K562 (cell line): ENCODE measurements at regions not wholly inside any gene's neighbourhood (a gene's known extent, or its start where the extent isn't known, plus 50 kb on each side); places are given as distances from the start of the nearest gene placed in this dataset.

ENCODE experiments used
- ATAC-seq: fragments of 200-7000 bp; cut with Tn5 transposase; 3 replicates; pipeline ENCODE4 v1.9.1; 2020; ENCODE audit warnings: moderate library complexity
- BruUV-seq: library from RNA; stranded (reverse); fragments of 400-500 nt; replicated peaks from 2 replicates; lab custom pipeline; 2021; lab: Mats Ljungman, UMichigan
- CTCF ChIA-PET: fragments of 300-600 bp; formaldehyde crosslinking; extraction: SDS; loops from one replicate; lab custom pipeline; 2021; ENCODE audit warnings: low intra/inter-chr PET ratio; lab: Yijun Ruan, JAX
- POLR2A ChIA-PET: fragments of 300-600, 350-650 bp; sonication (Branson Sonifier 250); formaldehyde crosslinking; extraction: SDS; loops from one replicate; lab custom pipeline; 2021; ENCODE audit warnings: antibody characterized with exemption, inconsistent platforms; lab: Yijun Ruan, JAX
- DNase-seq, 4 experiments: peaks; one replicate each; pipeline versions ENCODE4 v3.0.0 to v3.0.0-alpha.2; 2011 to 2018; ENCODE audit warnings: low spot score in 3 of 4, mixed read lengths in 3 of 4; ENCODE audit errors: extremely low read depth in 1 of 4
- FAIRE-seq: peaks from 2 replicates; lab custom pipeline; 2011; peaks lifted over from hg19 to GRCh38; lab: Jason Lieb, UNC
- H2AFZ ChIP-seq: 2 replicates; pipeline ENCODE4 v1.6.0; 2011; ENCODE audit warnings: low read depth, low read length, control low read depth, inconsistent platforms
- H3K27ac ChIP-seq: fragments of 200-600 bp; 3 replicates; pipeline ENCODE4 v1.8.0; 2011; ENCODE audit warnings: low read depth, mild to moderate bottlenecking, control low read depth, inconsistent platforms, low read length, moderate library complexity, mixed read lengths; ENCODE audit errors: extremely low read depth
- H3K27me3 ChIP-seq, 2 experiments: fragments of 300-600 bp in 1 of 2; 2 replicates in 1 of 2; 3 replicates in 1 of 2; pipeline versions ENCODE4 v1.6.0 to v1.8.0; 2011; ENCODE audit warnings: inconsistent platforms in 2 of 2, low read length in 2 of 2, mild to moderate bottlenecking in 1 of 2, mixed read lengths in 1 of 2, moderate library complexity in 1 of 2; ENCODE audit not compliant: control insufficient read depth in 2 of 2, insufficient read depth in 2 of 2
- H3K36me3 ChIP-seq: fragments of 300-600 bp; 3 replicates; pipeline ENCODE4 v1.8.0; 2011; ENCODE audit warnings: mild to moderate bottlenecking, low read length, inconsistent platforms; ENCODE audit not compliant: control insufficient read depth, insufficient read depth
- H3K4me1 ChIP-seq, 2 experiments: fragments of 200-600 bp in 1 of 2; replicated peaks in 1 of 2; 2 replicates in 1 of 2; 3 replicates in 1 of 2; pipeline versions ENCODE4 v1.5.1 to v1.8.0; 2011; ENCODE audit warnings: inconsistent platforms in 2 of 2, low read length in 2 of 2, mild to moderate bottlenecking in 1 of 2, mixed read lengths in 1 of 2, moderate library complexity in 1 of 2; ENCODE audit not compliant: control insufficient read depth in 2 of 2, insufficient read depth in 2 of 2
- H3K4me2 ChIP-seq: 2 replicates; pipeline ENCODE4 v1.6.1; 2011; ENCODE audit warnings: low read length, control low read depth, inconsistent platforms, mixed read lengths; ENCODE audit not compliant: insufficient read depth
- H3K4me3 ChIP-seq: fragments of 200-600 bp; sonication (generic), shearing (Covaris generic); 2 replicates; pipeline ENCODE4 v1.5.1; 2016; ENCODE audit warnings: control low read depth, inconsistent platforms
- H3K79me2 ChIP-seq: fragments of 200-600 bp; 3 replicates; pipeline ENCODE4 v1.8.0; 2011; ENCODE audit warnings: low read length, inconsistent platforms; ENCODE audit not compliant: control insufficient read depth, insufficient read depth
- H3K9ac ChIP-seq, 2 experiments: 2 replicates each; pipeline versions ENCODE4 v1.6.0 to v1.6.1; 2011; ENCODE audit warnings: low read depth in 2 of 2, low read length in 2 of 2, control low read depth in 1 of 2, inconsistent platforms in 1 of 2, mild to moderate bottlenecking in 1 of 2, mixed read lengths in 1 of 2; ENCODE audit not compliant: insufficient read depth in 1 of 2
- H3K9me1 ChIP-seq: one replicate; pipeline ENCODE4 v1.6.0; 2011; ENCODE audit warnings: inconsistent platforms, mild to moderate bottlenecking, low read length, moderate library complexity; ENCODE audit not compliant: control insufficient read depth, insufficient read depth
- H3K9me3 ChIP-seq: replicated peaks from 2 replicates; pipeline ENCODE4 v1.5.1; 2011; ENCODE audit warnings: low read depth, low read length, inconsistent platforms; ENCODE audit not compliant: control insufficient read depth, insufficient read depth
- H4K20me1 ChIP-seq: replicated peaks from 2 replicates; pipeline ENCODE4 v1.6.1; 2011; ENCODE audit warnings: low read length, inconsistent platforms, mixed read lengths; ENCODE audit not compliant: control insufficient read depth, insufficient read depth
- JUND ChIP-seq, 2 experiments: IDR thresholded peaks; 2 replicates in 1 of 2; 3 replicates in 1 of 2; pipeline ENCODE4 v1.6.1; 2011; ENCODE audit warnings: borderline replicate concordance in 2 of 2, low read depth in 2 of 2, low read length in 2 of 2, improper control_type of control experiment in 1 of 2, missing biosample characterization in 1 of 2, missing genetic modification characterization in 1 of 2, missing genetic modification reagents in 1 of 2
- RBM17 ChIP-seq: fragments of 200-400 bp; formaldehyde crosslinking; IDR thresholded peaks from 2 replicates; pipeline ENCODE4 v1.6.1; 2017; ENCODE audit warnings: low read depth, mild to moderate bottlenecking, low read length, borderline replicate concordance
- RFX7 ChIP-seq: fragments of 250-450 bp; sonication (Bioruptor Pico); IDR thresholded peaks from 2 replicates; pipeline ENCODE4 v1.5.1; 2021; ENCODE audit warnings: mild to moderate bottlenecking
- RREB1 ChIP-seq: fragments of 250-450 bp; sonication (Bioruptor Pico); IDR thresholded peaks from 2 replicates; pipeline ENCODE4 v1.4.0; 2020
- TOE1 ChIP-seq, 2 experiments: fragments of 450-650 bp in 1 of 2; sonication (generic) in 1 of 2; formaldehyde crosslinking in 1 of 2; IDR thresholded peaks; 2 replicates each; pipeline versions ENCODE4 v1.7.1 to v1.8.0; 2016 to 2022; ENCODE audit warnings: borderline replicate concordance in 2 of 2, mild to moderate bottlenecking in 2 of 2, antibody characterized with exemption in 1 of 2, inconsistent platforms in 1 of 2, low read depth in 1 of 2, missing genetic modification reagents in 1 of 2, moderate library complexity in 1 of 2
- WGBS: fragments of 100-300 bp; shearing (Covaris generic); methylation state at CpG from one replicate; pipeline ENCODE4 v1.1.6; 2016; ENCODE audit warnings: low coverage, mixed read lengths; ENCODE audit not compliant: insufficient coverage; ENCODE audit errors: missing lambda C conversion rate; 5-methylcytosine and 5-hydroxymethylcytosine counted together
- in situ Hi-C: fragments of 300-500 bp; cut with MboI; formaldehyde crosslinking; loops from 4 replicates; pipeline ENCODE4 v1.15.0; 2018; ENCODE audit warnings: inconsistent platforms, mixed read lengths
- intact Hi-C: fragments of 100-400 bp; cut with micrococcal nuclease; formaldehyde crosslinking; loops from 2 replicates; pipeline ENCODE4 v1.14.2; 2022
- TF ChIP-seq, protein P1 (sequence below): fragments of 450-650 bp; IDR thresholded peaks from 2 replicates; pipeline ENCODE4 v1.6.1; 2016; ENCODE audit warnings: low read depth

- H3K27ac ChIP-seq = no peak overlapping the region
- peak; percentile 82 for FAIRE-seq
- H2AFZ ChIP-seq = peak overlapping the region; percentile 59; the same call in 1 of the 2 replicates
- no peaks in the 10 kb centered on the region for H4K20me1 ChIP-seq
- CTCF ChIA-PET = no interaction called here
- peak; percentile 81 for ATAC-seq
- POLR2A ChIA-PET = interaction anchor here (0.6 kb wide), 1 partner anchor 18 kb away, joined by 3 read pairs; no protein-coding TSS in a partner anchor
- peak; percentile 38 to 63 (median 46) for DNase-seq
- peaks cover 3 to 28% of the 10 kb centered on the region in 2 experiments; a peak in 3 of 5 replicates for H3K4me1 ChIP-seq
- H3K4me3 ChIP-seq = no peak overlapping the region
- no peaks in the 10 kb centered on the region for H3K9me1 ChIP-seq
- H3K9me3 ChIP-seq = peaks cover 4% of the 10 kb centered on the region; the same call in 1 of the 2 replicates
- peak overlapping the region in 1 of 2 experiments; percentile 6; a peak in 1 of 4 replicates for H3K9ac ChIP-seq
- H3K79me2 ChIP-seq = no peaks in the 10 kb centered on the region
- in situ Hi-C loops = no loop called here
- 2% methylated on average over 25 of the region's 25 CpGs for WGBS
- peaks cover 26 to 55% of the 10 kb centered on the region in 2 experiments; a peak in 4 of 5 replicates for H3K27me3 ChIP-seq
- BruUV-seq = no TSS peak
- intact Hi-C loops = no loop called here
- peak overlapping the region; percentile 53 for H3K4me2 ChIP-seq
- H3K36me3 ChIP-seq = no peaks in the 10 kb centered on the region
- no peak for TF ChIP-seq RREB1 (CRISPR knock-in tag)
- no peak for TF ChIP-seq JUND (IDR thresholded peaks at IDR 0.05; ENCODE audit: borderline replicate concordance, low read depth, low read length)
- no peak for TF ChIP-seq JUND (tag; IDR thresholded peaks at IDR 0.05; ENCODE audit: borderline replicate concordance, low read depth, low read length)
- TF ChIP-seq RBM17 = no peak
- TF ChIP-seq, protein P1, sequence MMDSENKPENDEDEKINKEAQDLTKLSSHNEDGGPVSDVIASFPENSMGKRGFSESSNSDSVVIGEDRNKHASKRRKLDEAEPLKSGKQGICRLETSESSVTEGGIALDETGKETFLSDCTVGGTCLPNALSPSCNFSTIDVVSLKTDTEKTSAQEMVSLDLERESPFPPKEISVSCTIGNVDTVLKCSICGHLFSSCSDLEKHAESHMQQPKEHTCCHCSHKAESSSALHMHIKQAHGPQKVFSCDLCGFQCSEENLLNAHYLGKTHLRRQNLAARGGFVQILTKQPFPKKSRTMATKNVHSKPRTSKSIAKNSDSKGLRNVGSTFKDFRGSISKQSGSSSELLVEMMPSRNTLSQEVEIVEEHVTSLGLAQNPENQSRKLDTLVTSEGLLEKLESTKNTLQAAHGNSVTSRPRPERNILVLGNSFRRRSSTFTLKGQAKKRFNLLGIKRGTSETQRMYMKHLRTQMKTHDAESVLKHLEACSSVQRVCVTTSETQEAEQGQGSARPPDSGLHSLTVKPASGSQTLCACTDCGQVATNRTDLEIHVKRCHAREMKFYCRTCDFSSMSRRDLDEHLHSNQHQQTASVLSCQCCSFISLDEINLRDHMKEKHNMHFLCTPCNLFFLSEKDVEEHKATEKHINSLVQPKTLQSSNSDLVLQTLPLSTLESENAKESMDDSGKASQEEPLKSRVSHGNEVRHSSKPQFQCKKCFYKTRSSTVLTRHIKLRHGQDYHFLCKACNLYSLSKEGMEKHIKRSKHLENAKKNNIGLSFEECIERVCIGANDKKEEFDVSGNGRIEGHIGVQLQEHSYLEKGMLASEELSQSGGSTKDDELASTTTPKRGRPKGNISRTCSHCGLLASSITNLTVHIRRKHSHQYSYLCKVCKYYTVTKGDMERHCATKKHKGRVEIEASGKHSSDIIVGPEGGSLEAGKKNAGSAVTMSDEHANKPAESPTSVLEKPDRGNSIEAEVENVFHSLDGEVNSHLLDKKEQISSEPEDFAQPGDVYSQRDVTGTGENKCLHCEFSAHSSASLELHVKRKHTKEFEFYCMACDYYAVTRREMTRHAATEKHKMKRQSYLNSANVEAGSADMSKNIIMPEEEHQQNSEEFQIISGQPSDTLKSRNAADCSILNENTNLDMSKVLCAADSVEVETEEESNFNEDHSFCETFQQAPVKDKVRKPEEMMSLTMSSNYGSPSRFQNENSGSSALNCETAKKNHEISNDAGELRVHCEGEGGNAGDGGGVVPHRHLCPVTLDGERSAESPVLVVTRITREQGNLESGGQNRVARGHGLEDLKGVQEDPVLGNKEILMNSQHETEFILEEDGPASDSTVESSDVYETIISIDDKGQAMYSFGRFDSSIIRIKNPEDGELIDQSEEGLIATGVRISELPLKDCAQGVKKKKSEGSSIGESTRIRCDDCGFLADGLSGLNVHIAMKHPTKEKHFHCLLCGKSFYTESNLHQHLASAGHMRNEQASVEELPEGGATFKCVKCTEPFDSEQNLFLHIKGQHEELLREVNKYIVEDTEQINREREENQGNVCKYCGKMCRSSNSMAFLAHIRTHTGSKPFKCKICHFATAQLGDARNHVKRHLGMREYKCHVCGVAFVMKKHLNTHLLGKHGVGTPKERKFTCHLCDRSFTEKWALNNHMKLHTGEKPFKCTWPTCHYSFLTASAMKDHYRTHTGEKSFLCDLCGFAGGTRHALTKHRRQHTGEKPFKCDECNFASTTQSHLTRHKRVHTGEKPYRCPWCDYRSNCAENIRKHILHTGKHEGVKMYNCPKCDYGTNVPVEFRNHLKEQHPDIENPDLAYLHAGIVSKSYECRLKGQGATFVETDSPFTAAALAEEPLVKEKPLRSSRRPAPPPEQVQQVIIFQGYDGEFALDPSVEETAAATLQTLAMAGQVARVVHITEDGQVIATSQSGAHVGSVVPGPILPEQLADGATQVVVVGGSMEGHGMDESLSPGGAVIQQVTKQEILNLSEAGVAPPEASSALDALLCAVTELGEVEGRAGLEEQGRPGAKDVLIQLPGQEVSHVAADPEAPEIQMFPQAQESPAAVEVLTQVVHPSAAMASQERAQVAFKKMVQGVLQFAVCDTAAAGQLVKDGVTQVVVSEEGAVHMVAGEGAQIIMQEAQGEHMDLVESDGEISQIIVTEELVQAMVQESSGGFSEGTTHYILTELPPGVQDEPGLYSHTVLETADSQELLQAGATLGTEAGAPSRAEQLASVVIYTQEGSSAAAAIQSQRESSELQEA = no peak
- TF ChIP-seq RFX7 (CRISPR knock-in tag) = no peak
- TF ChIP-seq TOE1 (IDR thresholded peaks at IDR 0.05; ENCODE audit: borderline replicate concordance) = no peak
- TF ChIP-seq TOE1 (CRISPR knock-in tag; IDR thresholded peaks at IDR 0.05; ENCODE audit: borderline replicate concordance, low read depth) = no peak
These were observed 102.1 kb downstream of the FOXL3 start for GRCh38 chr7:391961-392524.
